GM20000 (cell line): ENCODE measurements at regions not wholly inside any gene's neighbourhood (a gene's known extent, or its start where the extent isn't known, plus 50 kb on each side); places are given as distances from the start of the nearest gene placed in this dataset.
"Not testable (repeated sequence)": the region's sequence is repeated elsewhere in the genome, so short reads cannot be mapped to it uniquely, and the experiment has no call there.

Source experiments
- DNase-seq: peaks from one replicate; pipeline ENCODE4 v3.0.0; 2012; ENCODE audit warnings: low spot score
- CTCF ChIP-seq: IDR thresholded peaks from 2 replicates; pipeline ENCODE4 v1.5.1; 2012; ENCODE audit warnings: mild to moderate bottlenecking, control low read depth; ENCODE audit errors: extremely low read depth, missing control alignments

- TF ChIP-seq CTCF: no peak
- DNase-seq: no peak
Observed at GRCh38 chrX:96176921-96177320, 507.7 kb upstream of the DIAPH2 start.

- DNase-seq: no peak
- no peak for TF ChIP-seq CTCF
Observed at GRCh38 chrX:96181605-96182004, 503.0 kb upstream of the DIAPH2 start.

GRCh38 chrX:96182366-96182765 lies 502.3 kb upstream of the DIAPH2 start:
- DNase-seq: no peak

GRCh38 chrX:96183391-96183790 lies 501.3 kb upstream of the DIAPH2 start:
- DNase-seq: no peak
- no peak for TF ChIP-seq CTCF

More at GRCh38 chrX:96182366-96182765, 502.3 kb upstream of the DIAPH2 start:
- TF ChIP-seq CTCF: no peak

- no peak for DNase-seq
Observed at GRCh38 chrX:96183843-96184242, 500.8 kb upstream of the DIAPH2 start.

GRCh38 chrX:96204928-96205327 lies 479.7 kb upstream of the DIAPH2 start:
- no peak for TF ChIP-seq CTCF
- DNase-seq: no peak

More at GRCh38 chrX:96183843-96184242, 500.8 kb upstream of the DIAPH2 start:
- TF ChIP-seq CTCF: no peak

- DNase-seq: no peak
- TF ChIP-seq CTCF: no peak
Observed at GRCh38 chrX:96211953-96212352, 472.7 kb upstream of the DIAPH2 start.

GRCh38 chrX:96214681-96215080 lies 470.0 kb upstream of the DIAPH2 start:
- not testable (repeated sequence) for DNase-seq
